Islet of Langerhans (tissue), 1 donor: ENCODE measurements at regions not wholly inside any gene's neighbourhood (a gene's known extent, or its start where the extent isn't known, plus 50 kb on each side); places are given as distances from the start of the nearest gene placed in this dataset.
"Not testable (repeated sequence)": the region's sequence is repeated elsewhere in the genome, so short reads cannot be mapped to it uniquely, and the experiment has no call there.

Experiments used
- FAIRE-seq: peaks from one replicate; lab custom pipeline; 2011; peaks lifted over from hg19 to GRCh38; lab: Jason Lieb, UNC

- FAIRE-seq: no peak
Observed at GRCh38 chrX:51151734-51152133, 180.9 kb upstream of the NUDT10 start.

- FAIRE-seq: no peak
Observed at GRCh38 chrX:51155157-51155556, 177.5 kb upstream of the NUDT10 start.

GRCh38 chrX:51155566-51155965 lies 177.1 kb upstream of the NUDT10 start:
- FAIRE-seq: no peak

- FAIRE-seq: no peak
Observed at GRCh38 chrX:51158231-51158630, 174.4 kb upstream of the NUDT10 start.

- FAIRE-seq: not testable (repeated sequence)
Observed at GRCh38 chrX:51159378-51159777, 173.2 kb upstream of the NUDT10 start.

- FAIRE-seq: no peak
Observed at GRCh38 chrX:51163730-51164129, 168.9 kb upstream of the NUDT10 start.

GRCh38 chrX:51178356-51178900 lies 154.2 kb upstream of the NUDT10 start:
- FAIRE-seq: not testable (repeated sequence)

GRCh38 chrX:51179805-51180204 lies 152.8 kb upstream of the NUDT10 start:
- peak; percentile 30 for FAIRE-seq

- FAIRE-seq: no peak
Observed at GRCh38 chrX:51182545-51182944, 150.1 kb upstream of the NUDT10 start.

- FAIRE-seq: no peak
Observed at GRCh38 chrX:51192104-51192503, 140.5 kb upstream of the NUDT10 start.

- no peak for FAIRE-seq
Observed at GRCh38 chrX:51215266-51215665, 117.4 kb upstream of the NUDT10 start.

GRCh38 chrX:51215856-51216255 lies 116.8 kb upstream of the NUDT10 start:
- FAIRE-seq: no peak

- FAIRE-seq: no peak
Observed at GRCh38 chrX:51242212-51242611, 90.4 kb upstream of the NUDT10 start.

GRCh38 chrX:51257490-51257889 lies 75.1 kb upstream of the NUDT10 start:
- no peak for FAIRE-seq

GRCh38 chrX:51262271-51262670 lies 70.4 kb upstream of the NUDT10 start:
- not testable (repeated sequence) for FAIRE-seq

GRCh38 chrX:51272638-51273037 lies 60.0 kb upstream of the NUDT10 start:
- FAIRE-seq: no peak

GRCh38 chrX:51281758-51282318 lies 50.8 kb upstream of the NUDT10 start:
- no peak for FAIRE-seq
